Nephron progenitor cell (in vitro differentiated cells): ENCODE measurements at regions not wholly inside any gene's neighbourhood (a gene's known extent, or its start where the extent isn't known, plus 50 kb on each side); places are given as distances from the start of the nearest gene placed in this dataset.
"Not testable (repeated sequence)": the region's sequence is repeated elsewhere in the genome, so short reads cannot be mapped to it uniquely, and the experiment has no call there.

ENCODE experiments used
- DNase-seq: peaks from one replicate; pipeline ENCODE4 v3.0.0; 2021
- H3K27ac Mint-ChIP-seq: 2 replicates; pipeline ENCODE4 v1.8.0; 2021; ENCODE audit warnings: mild to moderate bottlenecking, moderate library complexity, mixed read lengths
- H3K27me3 Mint-ChIP-seq: 2 replicates; pipeline ENCODE4 v1.8.0; 2021; ENCODE audit warnings: mild to moderate bottlenecking, low read depth, mixed read lengths; ENCODE audit not compliant: poor library complexity
- H3K36me3 Mint-ChIP-seq: 2 replicates; pipeline ENCODE4 v1.8.0; 2021; ENCODE audit warnings: low read depth, mixed read lengths
- H3K4me1 Mint-ChIP-seq: 2 replicates; pipeline ENCODE4 v1.8.0; 2021; ENCODE audit warnings: mixed read lengths
- H3K4me3 Mint-ChIP-seq: 2 replicates; pipeline ENCODE4 v1.8.0; 2021; ENCODE audit warnings: mild to moderate bottlenecking, moderate library complexity, mixed read lengths
- H3K9me3 Mint-ChIP-seq: 2 replicates; pipeline ENCODE4 v1.8.0; 2021; ENCODE audit warnings: mild to moderate bottlenecking, moderate library complexity, mixed read lengths
- CTCF ChIP-seq: fragments of 200-600 bp; sonication (generic); IDR thresholded peaks from 2 replicates; pipeline ENCODE4 v1.5.0; 2021; ENCODE audit warnings: antibody characterized with exemption

GRCh38 chr18:30163573-30163972 is 879.0 kb downstream of the DSC3 start:
- Mint-ChIP-seq H3K4me3 (no peak overlapping the region), H3K27ac (no peak overlapping the region), H3K36me3 (no peaks in the 10 kb centered on the region), H3K27me3 (no peaks in the 10 kb centered on the region), H3K4me1 (peaks cover 10% of the 10 kb centered on the region), H3K9me3 (no peaks in the 10 kb centered on the region)
- TF ChIP-seq CTCF = no peak
- no peak for DNase-seq

GRCh38 chr18:30160124-30160523 is 882.4 kb downstream of the DSC3 start:
- Mint-ChIP-seq H3K27ac (no peak overlapping the region), H3K36me3 (no peaks in the 10 kb centered on the region), H3K27me3 (no peaks in the 10 kb centered on the region), H3K9me3 (no peaks in the 10 kb centered on the region), H3K4me1 (peaks cover 4% of the 10 kb centered on the region), H3K4me3 (no peak overlapping the region)
- DNase-seq = no peak
- no peak for TF ChIP-seq CTCF

GRCh38 chr18:30150586-30151250 is 891.8 kb downstream of the DSC3 start:
- H3K9me3 Mint-ChIP-seq = no peaks in the 10 kb centered on the region
- H3K4me1 Mint-ChIP-seq = no peaks in the 10 kb centered on the region
- no peak for TF ChIP-seq CTCF
- no peaks in the 10 kb centered on the region for H3K27me3 Mint-ChIP-seq
- DNase-seq = no peak
- no peak overlapping the region for H3K27ac Mint-ChIP-seq
- H3K4me3 Mint-ChIP-seq = no peak overlapping the region
- no peaks in the 10 kb centered on the region for H3K36me3 Mint-ChIP-seq

GRCh38 chr18:30149585-30149984 is 893.0 kb downstream of the DSC3 start:
- DNase-seq = no peak
- Mint-ChIP-seq H3K4me3 (no peak overlapping the region), H3K9me3 (no peaks in the 10 kb centered on the region), H3K27ac (no peak overlapping the region), H3K4me1 (peaks cover 5% of the 10 kb centered on the region), H3K27me3 (no peaks in the 10 kb centered on the region), H3K36me3 (no peaks in the 10 kb centered on the region)
- no peak for TF ChIP-seq CTCF

- no peak for DNase-seq
- Mint-ChIP-seq H3K27me3 (no peaks in the 10 kb centered on the region), H3K27ac (no peak overlapping the region), H3K36me3 (no peaks in the 10 kb centered on the region), H3K9me3 (peaks cover 13% of the 10 kb centered on the region), H3K4me1 (peaks cover 6% of the 10 kb centered on the region), H3K4me3 (no peak overlapping the region)
- no peak for TF ChIP-seq CTCF
Measured at GRCh38 chr18:30142870-30143269, 899.7 kb downstream of the DSC3 start.

GRCh38 chr18:30142248-30142647 is 900.3 kb downstream of the DSC3 start:
- TF ChIP-seq CTCF = no peak
- DNase-seq = no peak
- Mint-ChIP-seq H3K4me3 (no peak overlapping the region), H3K36me3 (no peaks in the 10 kb centered on the region), H3K27me3 (no peaks in the 10 kb centered on the region), H3K4me1 (peaks cover 6% of the 10 kb centered on the region), H3K27ac (no peak overlapping the region), H3K9me3 (peaks cover 13% of the 10 kb centered on the region)

GRCh38 chr18:30141506-30141905 is 901.0 kb downstream of the DSC3 start:
- H3K9me3 Mint-ChIP-seq = peaks cover 13% of the 10 kb centered on the region
- H3K27ac Mint-ChIP-seq, H3K4me3 Mint-ChIP-seq, H3K27me3 Mint-ChIP-seq, H3K4me1 Mint-ChIP-seq, H3K36me3 Mint-ChIP-seq, DNase-seq: not testable (repeated sequence)
